ENCODE measurements at regions not wholly inside any gene's neighbourhood (a gene's known extent, or its start where the extent isn't known, plus 50 kb on each side); places are given as distances from the start of the nearest gene placed in this dataset.

DNA sequence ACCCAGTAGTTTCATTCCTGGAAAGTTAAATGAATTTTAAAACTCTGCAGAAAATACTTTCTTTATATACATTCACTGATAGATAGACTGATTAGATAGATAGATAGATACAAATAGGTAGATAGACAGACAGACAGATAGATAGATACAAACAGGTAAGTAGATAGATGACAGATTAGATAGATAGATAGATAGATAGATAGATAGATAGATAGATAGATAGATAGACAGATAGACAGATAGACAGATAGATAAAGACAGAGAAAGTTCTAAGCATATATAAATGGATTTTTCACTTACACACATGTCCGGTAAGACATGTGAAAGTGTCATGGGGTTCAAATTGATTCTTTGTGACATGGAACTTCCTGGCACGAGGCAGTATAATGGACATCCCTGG, 349.7 kb downstream of the CDK5RAP2 start:
- H2AK5ac ChIP-seq (ENCODE audit: insufficient read length, low read length): no peak overlapping the region
- no peak overlapping the region for H2AFZ ChIP-seq (ENCODE audit: low read length)
- no peak overlapping the region for H3K18ac ChIP-seq (ENCODE audit: insufficient read length, low read depth, low read length)
- H4K91ac ChIP-seq (ENCODE audit: insufficient read length, low read depth, low read length): no peak overlapping the region
- no peaks in the 10 kb centered on the region for H3K9me3 ChIP-seq (ENCODE audit: control insufficient read depth, low read depth, low read length)
- TF ChIP-seq, protein P1, sequence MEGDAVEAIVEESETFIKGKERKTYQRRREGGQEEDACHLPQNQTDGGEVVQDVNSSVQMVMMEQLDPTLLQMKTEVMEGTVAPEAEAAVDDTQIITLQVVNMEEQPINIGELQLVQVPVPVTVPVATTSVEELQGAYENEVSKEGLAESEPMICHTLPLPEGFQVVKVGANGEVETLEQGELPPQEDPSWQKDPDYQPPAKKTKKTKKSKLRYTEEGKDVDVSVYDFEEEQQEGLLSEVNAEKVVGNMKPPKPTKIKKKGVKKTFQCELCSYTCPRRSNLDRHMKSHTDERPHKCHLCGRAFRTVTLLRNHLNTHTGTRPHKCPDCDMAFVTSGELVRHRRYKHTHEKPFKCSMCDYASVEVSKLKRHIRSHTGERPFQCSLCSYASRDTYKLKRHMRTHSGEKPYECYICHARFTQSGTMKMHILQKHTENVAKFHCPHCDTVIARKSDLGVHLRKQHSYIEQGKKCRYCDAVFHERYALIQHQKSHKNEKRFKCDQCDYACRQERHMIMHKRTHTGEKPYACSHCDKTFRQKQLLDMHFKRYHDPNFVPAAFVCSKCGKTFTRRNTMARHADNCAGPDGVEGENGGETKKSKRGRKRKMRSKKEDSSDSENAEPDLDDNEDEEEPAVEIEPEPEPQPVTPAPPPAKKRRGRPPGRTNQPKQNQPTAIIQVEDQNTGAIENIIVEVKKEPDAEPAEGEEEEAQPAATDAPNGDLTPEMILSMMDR (conservative IDR thresholded peaks at IDR 0.05): no peak
- H4K8ac ChIP-seq (replicated peaks; ENCODE audit: insufficient read length, low read depth, low read length): no peak overlapping the region
- H2BK5ac ChIP-seq (ENCODE audit: insufficient read length, low read length): no peak overlapping the region
- H2BK20ac ChIP-seq (ENCODE audit: low read depth, low read length, poor library complexity, severe bottlenecking): no peak overlapping the region
- no peak overlapping the region for H3K23ac ChIP-seq (ENCODE audit: insufficient read length, low read depth, low read length)
- Mint-ChIP-seq H3K4me1 (peaks cover 2 to 3% of the 10 kb centered on the region in 2 experiments), H3K9me3 (no peaks in the 10 kb centered on the region), H3K4me3 (no peak overlapping the region), H3K27me3 (ENCODE audit: low read depth) (peaks cover 9% of the 10 kb centered on the region), H3K36me3 (ENCODE audit: insufficient read depth in 1 of 3, low read depth in 3 of 3) (no peaks in the 10 kb centered on the region), H3K27ac (no peak overlapping the region)
- no peak overlapping the region for H3K27ac ChIP-seq (ENCODE audit: insufficient read length, low read depth, low read length)
- H2BK15ac ChIP-seq (ENCODE audit: low read depth, low read length): no peak overlapping the region
- no peaks in the 10 kb centered on the region for H3K79me2 ChIP-seq (ENCODE audit: insufficient read depth, low read length)
- no peaks in the 10 kb centered on the region for H3K79me1 ChIP-seq (ENCODE audit: insufficient read depth, low read depth, low read length, poor library complexity, severe bottlenecking)
- WGBS (ENCODE audit: extremely low coverage, insufficient read length, low lambda C conversion rate): no CpG with 5 or more reads among the region's 2 CpGs
- no peak overlapping the region for H2BK120ac ChIP-seq (ENCODE audit: low read depth, low read length, poor library complexity, severe bottlenecking)
- H3K4ac ChIP-seq (ENCODE audit: low read depth, low read length): no peak overlapping the region
- no peak overlapping the region for H4K5ac ChIP-seq (ENCODE audit: insufficient read length, low read depth, low read length)
- no peaks in the 10 kb centered on the region for H4K20me1 ChIP-seq (ENCODE audit: control insufficient read depth, insufficient read depth, insufficient read length)
- H3K4me1 ChIP-seq (ENCODE audit: insufficient read depth, low read length): no peaks in the 10 kb centered on the region
- no peak for DNase-seq
- no peaks in the 10 kb centered on the region for H3K27me3 ChIP-seq (ENCODE audit: insufficient read depth, low read length)
- no peak overlapping the region for H3K14ac ChIP-seq (ENCODE audit: insufficient read depth, low read length)
- no peak overlapping the region for H3K9ac ChIP-seq (ENCODE audit: extremely low read depth, insufficient read length, low read length)
- H3T11ph ChIP-seq (ENCODE audit: low read length): no peak overlapping the region
- no peaks in the 10 kb centered on the region for H3K23me2 ChIP-seq (ENCODE audit: insufficient read length, low read depth, low read length, poor library complexity, severe bottlenecking)
- H3K56ac ChIP-seq (ENCODE audit: insufficient read length, low read depth, low read length): no peak overlapping the region
- H2BK12ac ChIP-seq (ENCODE audit: insufficient read length, low read depth, low read length): no peak overlapping the region
- H3K4me2 ChIP-seq (ENCODE audit: insufficient read depth, insufficient read length, low read length): no peak overlapping the region

All from H9 (cell line).